ENCODE measurements at regions not wholly inside any gene's neighbourhood (a gene's known extent, or its start where the extent isn't known, plus 50 kb on each side); places are given as distances from the start of the nearest gene placed in this dataset.

- Histone ChIP-seq H3K9me3 (no peaks in the 10 kb centered on the region), H3K36me3 (no peaks in the 10 kb centered on the region), H3K4me1 (no peaks in the 10 kb centered on the region), H3K27me3 (no peaks in the 10 kb centered on the region), H3K27ac (no peak overlapping the region), H3K4me3 (no peak overlapping the region)
- intact Hi-C loops (cut with DNase I; ENCODE audit: low total_unique reads) (no loop called here), in situ Hi-C loops (cut with MboI; ENCODE audit: low sequenced_read_pairs in 4 of 4) (no loop called here)
- no peak for TF ChIP-seq POLR2A (IDR thresholded peaks at IDR 0.05)
- DNase-seq = no peak
- ATAC-seq = no peak
Observed at GRCh38 chr13:22086597-22087330, 415.9 kb downstream of the FGF9 start.

DNA sequence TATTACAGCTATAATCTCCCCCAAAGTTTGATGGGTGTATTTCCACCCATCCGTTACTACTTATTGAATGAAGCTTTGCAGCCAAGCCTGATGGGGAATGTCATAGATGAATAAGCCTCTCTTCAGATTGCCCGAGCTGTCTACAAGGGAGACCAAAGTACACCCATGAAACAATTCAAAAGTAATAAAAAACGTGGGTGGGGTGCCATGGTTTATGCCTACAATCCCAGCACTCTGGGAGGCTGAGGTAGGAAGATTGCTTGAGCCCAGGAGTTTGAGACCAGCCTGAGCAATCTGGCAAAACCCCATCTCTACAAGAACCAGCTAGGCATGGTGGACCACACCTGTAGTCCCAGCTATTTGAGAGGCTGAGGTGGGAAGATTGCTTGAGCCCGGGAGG is 419.2 kb downstream of the FGF9 start:
- ATAC-seq (no peak), DNase-seq (no peak)
- no peak for TF ChIP-seq POLR2A (IDR thresholded peaks at IDR 0.05)
- no peak for TF ChIP-seq CTCF (IDR thresholded peaks at IDR 0.05 in 4 of 5, conservative IDR thresholded peaks at IDR 0.05 in 1 of 5)
- Histone ChIP-seq H3K27ac (no peak overlapping the region), H3K9me3 (no peaks in the 10 kb centered on the region), H3K27me3 (no peaks in the 10 kb centered on the region), H3K36me3 (no peaks in the 10 kb centered on the region), H3K4me3 (no peak overlapping the region), H3K4me1 (no peaks in the 10 kb centered on the region)
- intact Hi-C loops (cut with DNase I; ENCODE audit: low total_unique reads) = no loop called here
- in situ Hi-C loops (cut with MboI; ENCODE audit: low sequenced_read_pairs in 4 of 4) = no loop called here

- TF ChIP-seq CTCF (IDR thresholded peaks at IDR 0.05 in 4 of 5, conservative IDR thresholded peaks at IDR 0.05 in 1 of 5) (no peak), POLR2A (IDR thresholded peaks at IDR 0.05) (no peak)
- no peak overlapping the region for H3K27ac ChIP-seq
- no peaks in the 10 kb centered on the region for H3K36me3 ChIP-seq
- no peaks in the 10 kb centered on the region for H3K9me3 ChIP-seq
- no peaks in the 10 kb centered on the region for H3K27me3 ChIP-seq
- DNase-seq (no peak), ATAC-seq (no peak)
- in situ Hi-C loops (cut with MboI; ENCODE audit: low sequenced_read_pairs in 4 of 4) (no loop called here), intact Hi-C loops (cut with DNase I; ENCODE audit: low total_unique reads) (no loop called here)
- no peak overlapping the region for H3K4me3 ChIP-seq
- no peaks in the 10 kb centered on the region for H3K4me1 ChIP-seq
Observed at GRCh38 chr13:22091222-22091970, 420.5 kb downstream of the FGF9 start.

- intact Hi-C loops (cut with DNase I; ENCODE audit: low total_unique reads) = no loop called here
- ATAC-seq (no peak), DNase-seq (no peak)
- no peak overlapping the region for H3K4me3 ChIP-seq
- H3K36me3 ChIP-seq = no peaks in the 10 kb centered on the region
- in situ Hi-C loops (cut with MboI; ENCODE audit: low sequenced_read_pairs in 4 of 4) = no loop called here
- TF ChIP-seq POLR2A (IDR thresholded peaks at IDR 0.05) = no peak
- H3K9me3 ChIP-seq = no peaks in the 10 kb centered on the region
- H3K4me1 ChIP-seq = no peaks in the 10 kb centered on the region
- H3K27ac ChIP-seq = no peak overlapping the region
- H3K27me3 ChIP-seq = no peaks in the 10 kb centered on the region
Observed at GRCh38 chr13:22091971-22092300, 421.1 kb downstream of the FGF9 start.

GRCh38 chr13:22092791-22093560 is 422.1 kb downstream of the FGF9 start:
- DNase-seq (no peak), ATAC-seq (no peak)
- TF ChIP-seq CTCF (IDR thresholded peaks at IDR 0.05 in 4 of 5, conservative IDR thresholded peaks at IDR 0.05 in 1 of 5) (no peak), POLR2A (IDR thresholded peaks at IDR 0.05) (no peak)
- no peaks in the 10 kb centered on the region for H3K4me1 ChIP-seq
- in situ Hi-C loops (cut with MboI; ENCODE audit: low sequenced_read_pairs in 4 of 4) (no loop called here), intact Hi-C loops (cut with DNase I; ENCODE audit: low total_unique reads) (no loop called here)
- H3K4me3 ChIP-seq = no peak overlapping the region
- no peak overlapping the region for H3K27ac ChIP-seq
- no peaks in the 10 kb centered on the region for H3K27me3 ChIP-seq
- no peaks in the 10 kb centered on the region for H3K9me3 ChIP-seq
- no peaks in the 10 kb centered on the region for H3K36me3 ChIP-seq

Data from gastrocnemius medialis (tissue), 4 donors.